Peyer's patch (tissue), 4 donors: ENCODE measurements at regions not wholly inside any gene's neighbourhood (a gene's known extent, or its start where the extent isn't known, plus 50 kb on each side); places are given as distances from the start of the nearest gene placed in this dataset.

Source experiments
- CTCF ChIP-seq, 6 experiments: fragments of 450-650 bp in 4 of 6; fragments of 200-600 bp in 2 of 6; sonication (generic) in 1 of 6; IDR thresholded peaks; one replicate each; pipeline ENCODE4 v1.5.1; 2017 to 2019; ENCODE audit warnings: antibody characterized with exemption in 6 of 6, mild to moderate bottlenecking in 3 of 6, moderate library complexity in 1 of 6
- POLR2A ChIP-seq, 2 donors: fragments of 450-650 bp; IDR thresholded peaks; one replicate each; pipeline ENCODE4 v1.5.1; 2017; ENCODE audit warnings: antibody characterized with exemption in 2 of 2, mild to moderate bottlenecking in 2 of 2, moderate library complexity in 2 of 2

- no peak for TF ChIP-seq CTCF (IDR thresholded peaks at IDR 0.05)
- TF ChIP-seq POLR2A (IDR thresholded peaks at IDR 0.05) = no peak
These were observed 1375.2 kb downstream of the TBC1D22A start for GRCh38 chr22:48137640-48138039.
